ENCODE measurements at regions not wholly inside any gene's neighbourhood (a gene's known extent, or its start where the extent isn't known, plus 50 kb on each side); places are given as distances from the start of the nearest gene placed in this dataset.

DNA sequence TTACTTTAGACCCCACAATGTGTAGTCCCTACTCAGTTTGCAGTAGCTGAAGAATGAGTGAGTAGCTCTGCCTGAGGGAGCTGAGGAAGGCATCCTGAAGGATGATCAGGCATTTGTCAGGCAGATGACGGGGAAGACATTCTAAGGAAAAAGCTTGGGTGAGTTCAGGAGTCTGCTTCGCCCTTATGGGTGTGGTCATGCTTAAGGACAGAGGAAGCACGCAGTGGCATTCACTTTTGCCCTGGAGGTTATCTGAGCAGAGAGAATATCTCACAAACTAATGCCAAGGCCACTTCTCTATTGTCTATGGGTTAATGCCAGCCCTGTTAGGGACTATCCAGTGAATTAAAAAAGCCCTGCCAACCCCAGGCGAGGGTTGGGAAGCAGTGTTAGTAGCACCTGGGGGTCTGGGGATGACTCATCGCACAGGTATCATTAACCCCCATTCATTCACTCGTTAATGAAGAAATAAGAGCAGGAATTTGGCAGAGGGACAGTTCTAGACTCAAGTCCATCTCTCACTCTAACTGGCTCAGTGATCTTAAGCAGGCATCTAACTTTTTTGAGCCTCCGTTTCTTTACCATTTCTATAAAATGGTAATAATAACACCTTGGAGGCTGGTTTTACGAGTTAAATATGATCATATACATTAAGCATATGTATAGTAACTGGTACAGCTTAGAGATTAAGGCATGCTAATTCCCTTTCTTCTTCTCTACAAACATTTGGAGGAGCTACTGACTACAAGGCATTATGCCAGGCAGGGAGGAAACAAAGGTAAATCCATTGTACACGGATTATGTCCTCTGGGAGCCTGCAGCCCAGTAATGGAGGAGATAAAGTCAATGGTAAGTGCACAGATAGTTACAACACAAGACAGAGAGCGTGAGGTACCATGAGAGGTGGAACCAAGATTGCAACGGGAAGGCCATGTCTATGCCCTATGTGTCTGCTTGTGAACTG, 93.2 kb upstream of the AKIRIN2 start:
- TF ChIP-seq BHLHE40 (IDR thresholded peaks at IDR 0.05; ENCODE audit: borderline replicate concordance) (no peak), HDGF (IDR thresholded peaks at IDR 0.05; ENCODE audit: borderline replicate concordance) (no peak), PKNOX1 (IDR thresholded peaks at IDR 0.05) (no peak), FOXM1 (IDR thresholded peaks at IDR 0.05; ENCODE audit: borderline replicate concordance) (no peak), ELF4 (IDR thresholded peaks at IDR 0.05) (no peak), ARNT (IDR thresholded peaks at IDR 0.05) (no peak), SP1 (IDR thresholded peaks at IDR 0.05) (no peak), ZNF384 (IDR thresholded peaks at IDR 0.05) (no peak), FOXA1 (IDR thresholded peaks at IDR 0.05) (no peak), FOXK2 (IDR thresholded peaks at IDR 0.05) (no peak), SUZ12 (IDR thresholded peaks at IDR 0.05) (no peak), L3MBTL2 (conservative IDR thresholded peaks at IDR 0.05) (no peak), TARDBP (IDR thresholded peaks at IDR 0.05) (no peak), NFRKB (IDR thresholded peaks at IDR 0.05) (no peak)

Data from HEK293T (cell line).